Type B pancreatic cell (in vitro differentiated cells): ENCODE measurements at regions not wholly inside any gene's neighbourhood (a gene's known extent, or its start where the extent isn't known, plus 50 kb on each side); places are given as distances from the start of the nearest gene placed in this dataset.

Source experiments
- DNase-seq: peaks from one replicate; pipeline ENCODE4 v3.0.0; 2021; ENCODE audit warnings: mixed read lengths; ENCODE audit not compliant: unreplicated experiment; ENCODE audit errors: extremely low spot score
- H3K27ac Mint-ChIP-seq: 2 replicates; pipeline ENCODE4 v1.8.0; 2021; ENCODE audit warnings: mild to moderate bottlenecking, mixed read lengths
- H3K27me3 Mint-ChIP-seq: 2 replicates; pipeline ENCODE4 v1.8.0; 2021; ENCODE audit warnings: mixed read lengths
- H3K36me3 Mint-ChIP-seq: 2 replicates; pipeline ENCODE4 v1.8.0; 2021; ENCODE audit warnings: mixed read lengths
- H3K4me1 Mint-ChIP-seq: one replicate; pipeline ENCODE4 v1.8.0; 2021; ENCODE audit warnings: mixed read lengths; ENCODE audit not compliant: unreplicated experiment
- H3K4me3 Mint-ChIP-seq: 2 replicates; pipeline ENCODE4 v1.8.0; 2021; ENCODE audit warnings: mild to moderate bottlenecking, mixed read lengths
- H3K9me3 Mint-ChIP-seq: 2 replicates; pipeline ENCODE4 v1.8.0; 2021; ENCODE audit warnings: mixed read lengths
- CTCF ChIP-seq: fragments of 200-600 bp; sonication (generic); conservative IDR thresholded peaks from 2 replicates; pipeline ENCODE4 v1.5.0; 2021; ENCODE audit warnings: antibody characterized with exemption, mild to moderate bottlenecking

DNA sequence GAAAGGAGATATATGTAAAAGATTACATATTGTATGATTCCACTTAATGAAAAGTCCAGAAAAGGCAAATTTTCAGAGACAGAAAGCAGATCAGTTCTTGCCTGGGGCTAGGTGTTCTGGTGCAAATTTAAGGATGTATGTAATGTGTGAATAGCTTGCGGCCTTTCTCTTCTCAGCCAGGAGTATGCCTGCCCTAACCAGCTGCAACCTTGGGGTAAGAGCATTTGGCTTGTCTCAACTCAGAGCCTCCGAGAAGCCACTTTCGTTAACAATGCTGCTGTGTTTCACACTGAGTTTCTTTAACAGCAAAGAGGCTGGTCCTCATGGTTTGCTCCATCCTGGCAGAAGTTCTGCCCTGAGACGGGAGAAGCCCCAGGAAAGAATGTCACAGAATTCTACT lies 102.7 kb downstream of the SPCS3 start:
- Mint-ChIP-seq H3K27ac (no peak overlapping the region), H3K4me1 (no peaks in the 10 kb centered on the region), H3K9me3 (no peaks in the 10 kb centered on the region), H3K36me3 (no peaks in the 10 kb centered on the region), H3K4me3 (no peak overlapping the region), H3K27me3 (no peaks in the 10 kb centered on the region)
- TF ChIP-seq CTCF = no peak
- no peak for DNase-seq

GRCh38 chr4:176425035-176425434 lies 105.3 kb downstream of the SPCS3 start:
- no peak overlapping the region for H3K27ac Mint-ChIP-seq
- no peak overlapping the region for H3K4me3 Mint-ChIP-seq
- TF ChIP-seq CTCF = no peak
- H3K36me3 Mint-ChIP-seq = no peaks in the 10 kb centered on the region
- no peak for DNase-seq
- no peaks in the 10 kb centered on the region for H3K27me3 Mint-ChIP-seq
- H3K9me3 Mint-ChIP-seq = no peaks in the 10 kb centered on the region
- H3K4me1 Mint-ChIP-seq = no peaks in the 10 kb centered on the region

- Mint-ChIP-seq H3K36me3 (no peaks in the 10 kb centered on the region), H3K9me3 (no peaks in the 10 kb centered on the region), H3K4me1 (no peaks in the 10 kb centered on the region), H3K4me3 (no peak overlapping the region), H3K27ac (no peak overlapping the region), H3K27me3 (peaks cover 13% of the 10 kb centered on the region)
- DNase-seq = no peak
- TF ChIP-seq CTCF = no peak
Measured at GRCh38 chr4:176432811-176433540, 113.2 kb downstream of the SPCS3 start.

DNA sequence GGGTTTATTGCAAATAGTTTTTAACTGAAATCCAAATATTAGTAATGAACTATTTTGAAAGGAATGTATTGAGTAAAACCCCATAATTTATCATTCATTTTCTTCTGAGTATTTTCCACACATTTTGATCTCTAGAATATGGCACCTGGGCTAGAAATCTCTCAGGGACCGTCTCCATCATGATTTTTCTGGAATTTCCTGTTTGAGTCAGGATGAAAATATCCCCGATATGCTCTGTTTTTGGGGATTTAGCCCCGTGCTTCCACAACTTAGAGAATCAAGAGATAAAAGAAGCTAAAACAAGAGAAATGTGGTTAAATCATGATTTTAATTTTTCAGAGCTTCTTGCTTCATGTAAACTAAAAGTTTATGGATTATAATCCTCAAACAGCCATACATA lies 114.2 kb downstream of the SPCS3 start:
- Mint-ChIP-seq H3K27ac (no peak overlapping the region), H3K4me3 (no peak overlapping the region)

GRCh38 chr4:176435901-176436292 lies 116.1 kb downstream of the SPCS3 start:
- Mint-ChIP-seq H3K27ac (no peak overlapping the region), H3K4me3 (no peak overlapping the region), H3K4me1 (peaks cover 3% of the 10 kb centered on the region), H3K36me3 (no peaks in the 10 kb centered on the region), H3K9me3 (no peaks in the 10 kb centered on the region), H3K27me3 (peaks cover 13% of the 10 kb centered on the region)
- DNase-seq = no peak
- no peak for TF ChIP-seq CTCF

More for the DNA sequence above, 114.2 kb downstream of the SPCS3 start:
- TF ChIP-seq CTCF = no peak
- H3K36me3 Mint-ChIP-seq = no peaks in the 10 kb centered on the region
- DNase-seq = no peak
- H3K4me1 Mint-ChIP-seq = no peaks in the 10 kb centered on the region
- H3K27me3 Mint-ChIP-seq = peaks cover 13% of the 10 kb centered on the region
- no peaks in the 10 kb centered on the region for H3K9me3 Mint-ChIP-seq
